GM21717 (cell line): ENCODE measurements at regions not wholly inside any gene's neighbourhood (a gene's known extent, or its start where the extent isn't known, plus 50 kb on each side); places are given as distances from the start of the nearest gene placed in this dataset.

Experiments used
- ATAC-seq: cut with Tn5 transposase; IDR thresholded peaks from one replicate; pipeline ENCODE4 v1.9.1; 2021; ENCODE audit warnings: mild to moderate bottlenecking, moderate library complexity; ENCODE audit not compliant: unreplicated experiment

DNA sequence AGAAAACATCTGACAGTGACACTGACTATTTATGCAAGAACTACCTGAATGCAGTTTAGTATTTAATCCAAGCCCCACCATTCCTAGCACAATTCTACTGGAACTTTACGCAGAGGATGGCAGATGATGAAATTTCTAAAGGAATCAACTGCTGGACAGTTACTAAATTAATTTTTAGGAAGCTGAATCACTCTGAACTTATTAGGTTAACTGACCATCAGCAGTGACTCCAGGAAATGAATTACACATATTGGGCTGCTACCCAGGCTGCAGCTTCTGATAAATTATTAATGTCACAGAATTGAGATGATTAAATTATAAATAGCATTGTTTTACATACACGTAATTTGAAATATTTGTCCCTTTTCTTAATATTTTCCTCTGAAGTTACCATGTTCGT, 250.8 kb downstream of the TMEM182 start:
- ATAC-seq, result no peak

- ATAC-seq, result no peak
Measured at GRCh38 chr2:103025056-103025455, 263.2 kb downstream of the TMEM182 start.

DNA sequence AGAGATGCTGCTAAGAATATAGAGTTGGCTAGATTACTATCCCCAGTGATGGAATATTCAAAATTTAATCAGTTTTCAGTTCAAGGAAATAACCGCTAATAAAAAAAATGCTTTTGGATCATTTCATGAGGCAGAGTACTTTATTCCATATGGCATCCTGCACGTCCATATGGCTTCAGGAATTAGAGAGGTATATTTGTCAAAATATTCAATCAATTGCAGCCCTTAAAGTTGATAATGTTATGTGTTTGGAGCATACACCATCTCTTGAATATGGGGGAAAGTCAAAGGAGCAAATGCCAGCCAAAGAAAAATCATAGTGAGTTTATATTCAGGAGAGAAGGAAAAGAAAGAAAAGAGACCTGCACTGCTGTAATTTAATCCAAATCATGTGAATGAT, 266.4 kb downstream of the TMEM182 start:
- no peak for ATAC-seq
